Suprapubic skin (tissue), 4 donors: ENCODE measurements at regions not wholly inside any gene's neighbourhood (a gene's known extent, or its start where the extent isn't known, plus 50 kb on each side); places are given as distances from the start of the nearest gene placed in this dataset.

Experiments used
- CTCF ChIP-seq, 2 donors: fragments of 200-600 bp in 1 of 2; fragments of 450-650 bp in 1 of 2; sonication (generic) in 1 of 2; IDR thresholded peaks; one replicate each; pipeline ENCODE4 v1.5.1; 2016 to 2019; ENCODE audit warnings: antibody characterized with exemption in 2 of 2, mild to moderate bottlenecking in 1 of 2, moderate library complexity in 1 of 2
- EP300 ChIP-seq: sonication (generic); formaldehyde crosslinking; IDR thresholded peaks from one replicate; pipeline ENCODE4 v1.6.1; 2017; ENCODE audit warnings: antibody characterized with exemption
- POLR2A ChIP-seq, 2 donors: fragments of 450-650 bp; IDR thresholded peaks; one replicate each; pipeline ENCODE4 v1.6.1; 2017; ENCODE audit warnings: antibody characterized with exemption in 2 of 2, mild to moderate bottlenecking in 2 of 2, moderate library complexity in 2 of 2
- POLR2AphosphoS5 ChIP-seq, 3 donors: sonication (generic); formaldehyde crosslinking; IDR thresholded peaks; one replicate each; pipeline ENCODE4 v1.6.1; 2017; ENCODE audit warnings: antibody characterized with exemption in 3 of 3

- TF ChIP-seq EP300 (no peak), POLR2A (IDR thresholded peaks at IDR 0.05) (no peak), CTCF (IDR thresholded peaks at IDR 0.05) (no peak), POLR2AphosphoS5 (IDR thresholded peaks at IDR 0.05) (no peak)
Measured at GRCh38 chr9:106701611-106702010, 161.4 kb upstream of the ZNF462 start.
